ENCODE measurements at regions not wholly inside any gene's neighbourhood (a gene's known extent, or its start where the extent isn't known, plus 50 kb on each side); places are given as distances from the start of the nearest gene placed in this dataset.

DNA sequence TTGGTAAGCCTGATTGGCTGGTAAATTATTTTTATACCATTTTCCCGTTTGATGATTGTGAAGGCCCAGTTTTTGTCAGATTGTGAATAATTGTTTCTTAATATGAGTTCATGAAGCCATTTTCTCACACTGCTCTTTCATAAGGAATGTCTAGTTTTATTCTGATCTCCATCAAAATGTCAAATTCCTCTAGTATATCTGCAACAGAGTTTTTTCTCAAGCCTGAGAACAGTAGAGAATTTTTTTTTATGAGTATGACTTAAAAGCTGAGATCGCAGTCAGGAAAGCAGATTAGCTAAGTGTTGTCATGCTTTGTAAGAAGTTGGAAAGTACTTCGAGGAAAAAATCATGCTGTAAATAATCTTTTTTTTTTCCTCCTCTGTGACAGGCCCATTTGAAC, 484.9 kb upstream of the ATP2B1 start:
- TF ChIP-seq, protein P1, sequence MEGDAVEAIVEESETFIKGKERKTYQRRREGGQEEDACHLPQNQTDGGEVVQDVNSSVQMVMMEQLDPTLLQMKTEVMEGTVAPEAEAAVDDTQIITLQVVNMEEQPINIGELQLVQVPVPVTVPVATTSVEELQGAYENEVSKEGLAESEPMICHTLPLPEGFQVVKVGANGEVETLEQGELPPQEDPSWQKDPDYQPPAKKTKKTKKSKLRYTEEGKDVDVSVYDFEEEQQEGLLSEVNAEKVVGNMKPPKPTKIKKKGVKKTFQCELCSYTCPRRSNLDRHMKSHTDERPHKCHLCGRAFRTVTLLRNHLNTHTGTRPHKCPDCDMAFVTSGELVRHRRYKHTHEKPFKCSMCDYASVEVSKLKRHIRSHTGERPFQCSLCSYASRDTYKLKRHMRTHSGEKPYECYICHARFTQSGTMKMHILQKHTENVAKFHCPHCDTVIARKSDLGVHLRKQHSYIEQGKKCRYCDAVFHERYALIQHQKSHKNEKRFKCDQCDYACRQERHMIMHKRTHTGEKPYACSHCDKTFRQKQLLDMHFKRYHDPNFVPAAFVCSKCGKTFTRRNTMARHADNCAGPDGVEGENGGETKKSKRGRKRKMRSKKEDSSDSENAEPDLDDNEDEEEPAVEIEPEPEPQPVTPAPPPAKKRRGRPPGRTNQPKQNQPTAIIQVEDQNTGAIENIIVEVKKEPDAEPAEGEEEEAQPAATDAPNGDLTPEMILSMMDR (IDR thresholded peaks at IDR 0.05; ENCODE audit: low read depth, low read length, poor library complexity, severe bottlenecking): no peak
- no peak for TF ChIP-seq EZH2phosphoT487 (IDR thresholded peaks at IDR 0.05; ENCODE audit: borderline replicate concordance, low read length)
